Right lobe of liver (tissue), 4 donors: ENCODE measurements at regions not wholly inside any gene's neighbourhood (a gene's known extent, or its start where the extent isn't known, plus 50 kb on each side); places are given as distances from the start of the nearest gene placed in this dataset.
"Not testable (repeated sequence)": the region's sequence is repeated elsewhere in the genome, so short reads cannot be mapped to it uniquely, and the experiment has no call there.

Experiments used
- POLR2A ChIP-seq: fragments of 450-650 bp; IDR thresholded peaks from one replicate; pipeline ENCODE4 v1.6.1; 2017; ENCODE audit warnings: antibody characterized with exemption, mild to moderate bottlenecking
- TF ChIP-seq, protein P1 (sequence below), 4 donors: fragments of 200-600 bp in 3 of 4; fragments of 450-650 bp in 1 of 4; IDR thresholded peaks; one replicate each; pipeline versions ENCODE4 v1.5.1 to v1.8.0; 2016 to 2022; ENCODE audit warnings: antibody characterized with exemption in 4 of 4, mild to moderate bottlenecking in 2 of 4
- donor health status: DM: no; HTN: no; CAD: no.
- donor health status: DM: no; HTN: no; CAD: no.
- donor health status: DM: no; HTN: yes; CAD: no.

GRCh38 chr19:24035261-24035880 is 51.6 kb upstream of the ZNF254 start:
- TF ChIP-seq, protein P1, sequence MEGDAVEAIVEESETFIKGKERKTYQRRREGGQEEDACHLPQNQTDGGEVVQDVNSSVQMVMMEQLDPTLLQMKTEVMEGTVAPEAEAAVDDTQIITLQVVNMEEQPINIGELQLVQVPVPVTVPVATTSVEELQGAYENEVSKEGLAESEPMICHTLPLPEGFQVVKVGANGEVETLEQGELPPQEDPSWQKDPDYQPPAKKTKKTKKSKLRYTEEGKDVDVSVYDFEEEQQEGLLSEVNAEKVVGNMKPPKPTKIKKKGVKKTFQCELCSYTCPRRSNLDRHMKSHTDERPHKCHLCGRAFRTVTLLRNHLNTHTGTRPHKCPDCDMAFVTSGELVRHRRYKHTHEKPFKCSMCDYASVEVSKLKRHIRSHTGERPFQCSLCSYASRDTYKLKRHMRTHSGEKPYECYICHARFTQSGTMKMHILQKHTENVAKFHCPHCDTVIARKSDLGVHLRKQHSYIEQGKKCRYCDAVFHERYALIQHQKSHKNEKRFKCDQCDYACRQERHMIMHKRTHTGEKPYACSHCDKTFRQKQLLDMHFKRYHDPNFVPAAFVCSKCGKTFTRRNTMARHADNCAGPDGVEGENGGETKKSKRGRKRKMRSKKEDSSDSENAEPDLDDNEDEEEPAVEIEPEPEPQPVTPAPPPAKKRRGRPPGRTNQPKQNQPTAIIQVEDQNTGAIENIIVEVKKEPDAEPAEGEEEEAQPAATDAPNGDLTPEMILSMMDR (IDR thresholded peaks at IDR 0.05), result not testable (repeated sequence)
- not testable (repeated sequence) for TF ChIP-seq POLR2A
